ENCODE measurements at regions not wholly inside any gene's neighbourhood (a gene's known extent, or its start where the extent isn't known, plus 50 kb on each side); places are given as distances from the start of the nearest gene placed in this dataset.

GRCh38 chr20:4084721-4085120, 63.9 kb upstream of the SMOX start (continued):
- no peak for TF ChIP-seq ELK1 (IDR thresholded peaks at IDR 0.05; ENCODE audit: borderline replicate concordance, low read depth, low read length)
- no peak for TF ChIP-seq SMC3 (IDR thresholded peaks at IDR 0.05; ENCODE audit: low read depth, low read length)
- no peak for TF ChIP-seq CEBPB (IDR thresholded peaks at IDR 0.05; ENCODE audit: low read depth, low read length)
- no peak for TF ChIP-seq MAFK (IDR thresholded peaks at IDR 0.05; ENCODE audit: low read depth, low read length)
- no peak for TF ChIP-seq RFX5 (IDR thresholded peaks at IDR 0.05; ENCODE audit: low read depth, low read length)
- TF ChIP-seq RCOR1 (IDR thresholded peaks at IDR 0.05; ENCODE audit: insufficient replicate concordance, low read length), result no peak
- no peak for TF ChIP-seq FOS (IDR thresholded peaks at IDR 0.05; ENCODE audit: low read depth, low read length)
